Endothelial cell of umbilical vein (primary cell): ENCODE measurements at regions not wholly inside any gene's neighbourhood (a gene's known extent, or its start where the extent isn't known, plus 50 kb on each side); places are given as distances from the start of the nearest gene placed in this dataset.

Experiments
- BruUV-seq: library from RNA; stranded (reverse); fragments of 400-500 nt; replicated peaks from 2 replicates; lab custom pipeline; 2021; lab: Mats Ljungman, UMichigan
- CTCF ChIA-PET: fragments of 300-600, 350-600 bp; sonication (Branson Sonifier 250); formaldehyde crosslinking; loops from one replicate; lab custom pipeline; 2021; ENCODE audit warnings: antibody characterized with exemption, inconsistent platforms; lab: Charles Lee
- POLR2A ChIA-PET: fragments of 300-600, 350-600 bp; sonication (Branson Sonifier 250); formaldehyde crosslinking; loops from one replicate; lab custom pipeline; 2021; ENCODE audit warnings: antibody characterized with exemption, inconsistent platforms; lab: Charles Lee
- DNase-seq: peaks from one replicate; pipeline ENCODE4 v3.0.0-alpha.2; 2011; ENCODE audit warnings: low read depth, low spot score
- FAIRE-seq: peaks from 2 replicates; lab custom pipeline; 2011; peaks lifted over from hg19 to GRCh38; lab: Jason Lieb, UNC
- H2AFZ ChIP-seq: 2 replicates; pipeline ENCODE4 v1.6.0; 2012; ENCODE audit warnings: low read depth, low read length, control low read depth, inconsistent platforms
- H3K27ac ChIP-seq: 2 replicates; pipeline ENCODE4 v1.5.1; 2011; ENCODE audit warnings: low read depth, mild to moderate bottlenecking, control low read depth, low read length, moderate library complexity; ENCODE audit not compliant: insufficient read depth
- H3K27me3 ChIP-seq, 2 experiments: 2 replicates each; pipeline versions ENCODE4 v1.6.0 to v1.6.1; 2011; ENCODE audit warnings: low read length in 2 of 2, mixed read lengths in 1 of 2; ENCODE audit not compliant: control insufficient read depth in 2 of 2, insufficient read depth in 2 of 2
- H3K36me3 ChIP-seq, 2 experiments: 2 replicates in 1 of 2; 3 replicates in 1 of 2; pipeline ENCODE4 v1.5.1; 2011; ENCODE audit warnings: low read length in 2 of 2, mild to moderate bottlenecking in 1 of 2, moderate library complexity in 1 of 2; ENCODE audit not compliant: control insufficient read depth in 2 of 2, insufficient read depth in 2 of 2; ENCODE audit errors: extremely low read depth in 1 of 2
- H3K4me1 ChIP-seq: 3 replicates; pipeline ENCODE4 v1.5.1; 2011; ENCODE audit warnings: mild to moderate bottlenecking, low read length; ENCODE audit not compliant: control insufficient read depth, insufficient read depth; ENCODE audit errors: extremely low read depth
- H3K4me2 ChIP-seq: 2 replicates; pipeline ENCODE4 v1.6.1; 2011; ENCODE audit warnings: low read length, control low read depth, mixed read lengths; ENCODE audit not compliant: insufficient read depth
- H3K4me3 ChIP-seq, 3 experiments: fragments of 200-600 bp in 1 of 3; sonication (generic), shearing (Covaris generic) in 1 of 3; replicated peaks in 1 of 3; 2 replicates each; pipeline ENCODE4 v1.5.1; 2011 to 2016; ENCODE audit warnings: control low read depth in 3 of 3, low read length in 3 of 3, mild to moderate bottlenecking in 2 of 3, inconsistent platforms in 1 of 3, low read depth in 1 of 3, moderate library complexity in 1 of 3; ENCODE audit not compliant: insufficient read depth in 1 of 3
- H3K79me2 ChIP-seq: 2 replicates; pipeline ENCODE4 v1.6.0; 2012; ENCODE audit warnings: low read length, inconsistent platforms; ENCODE audit not compliant: control insufficient read depth, insufficient read depth
- H3K9ac ChIP-seq: replicated peaks from 2 replicates; pipeline ENCODE3; 2011; ENCODE audit warnings: low read length, control low read depth; ENCODE audit not compliant: insufficient read depth; ENCODE audit errors: extremely low read depth
- H3K9me1 ChIP-seq: replicated peaks from 3 replicates; pipeline ENCODE4 v1.6.0; 2011; ENCODE audit warnings: mild to moderate bottlenecking, low read length; ENCODE audit not compliant: control insufficient read depth, insufficient read depth; ENCODE audit errors: extremely low read depth
- H3K9me3 ChIP-seq: replicated peaks from 2 replicates; pipeline ENCODE4 v1.5.1; 2012; ENCODE audit warnings: low read length, inconsistent platforms; ENCODE audit not compliant: control insufficient read depth, insufficient read depth
- H4K20me1 ChIP-seq: replicated peaks from 2 replicates; pipeline ENCODE3; 2011; ENCODE audit warnings: mild to moderate bottlenecking, low read length; ENCODE audit not compliant: control insufficient read depth, insufficient read depth; ENCODE audit errors: extremely low read depth
- EZH2 ChIP-seq: IDR thresholded peaks from 2 replicates; pipeline ENCODE4 v1.6.1; 2012; ENCODE audit warnings: borderline replicate concordance, low read depth, mild to moderate bottlenecking, moderate library complexity, low read length, inconsistent platforms; ENCODE audit not compliant: severe bottlenecking
- FOS ChIP-seq: IDR thresholded peaks from 2 replicates; pipeline ENCODE4 v1.6.1; 2011; ENCODE audit warnings: mild to moderate bottlenecking, low read length, moderate library complexity, borderline replicate concordance; ENCODE audit not compliant: insufficient read depth
- GATA2 ChIP-seq: IDR thresholded peaks from 2 replicates; pipeline ENCODE4 v1.7.0; 2011; ENCODE audit warnings: low read depth, mild to moderate bottlenecking, moderate library complexity, mixed read lengths, low read length; ENCODE audit not compliant: insufficient read length, insufficient read depth
- JUN ChIP-seq: IDR thresholded peaks from 2 replicates; pipeline ENCODE4 v1.6.1; 2011; ENCODE audit warnings: borderline replicate concordance, low read depth; ENCODE audit not compliant: insufficient read length, insufficient read depth
- MYC ChIP-seq: IDR thresholded peaks from one replicate; pipeline ENCODE4 v1.6.1; 2011; ENCODE audit warnings: mild to moderate bottlenecking, low read depth, low read length
- POLR2A ChIP-seq: IDR thresholded peaks from 2 replicates; pipeline ENCODE4 v1.6.1; 2012; ENCODE audit warnings: low read depth, mild to moderate bottlenecking, control low read depth, low read length
- POLR2AphosphoS5 ChIP-seq: IDR thresholded peaks from 2 replicates; pipeline ENCODE4 v1.6.1; 2012; ENCODE audit warnings: low read depth, mild to moderate bottlenecking, control low read depth, low read length, moderate library complexity; ENCODE audit not compliant: insufficient read depth
- dilution Hi-C: fragments of 300-500 bp; cut with MboI; formaldehyde crosslinking; loops from one replicate; pipeline ENCODE4 v1.15.0; 2019; ENCODE audit warnings: low sequenced_read_pairs; ENCODE audit not compliant: extremely low pct_ligation_motif_present
- intact Hi-C: fragments of 100-400 bp; cut with micrococcal nuclease; formaldehyde crosslinking; loops from one replicate; pipeline ENCODE4 v1.10.0; 2022
- TF ChIP-seq, protein P1 (sequence below): IDR thresholded peaks from 2 replicates; pipeline ENCODE4 v1.6.1; 2011; ENCODE audit not compliant: insufficient read depth, insufficient read length
- TF ChIP-seq, protein P2 (sequence below), 2 donors: IDR thresholded peaks; 1 replicate in 1 of 2; 2 replicates in 1 of 2; pipeline ENCODE4 v1.5.1; 2011; ENCODE audit warnings: low read length in 2 of 2, mild to moderate bottlenecking in 2 of 2, moderate library complexity in 2 of 2, control low read depth in 1 of 2, inconsistent platforms in 1 of 2, low read depth in 1 of 2; ENCODE audit not compliant: insufficient read depth in 1 of 2; ENCODE audit errors: extremely low read depth in 1 of 2

DNA sequence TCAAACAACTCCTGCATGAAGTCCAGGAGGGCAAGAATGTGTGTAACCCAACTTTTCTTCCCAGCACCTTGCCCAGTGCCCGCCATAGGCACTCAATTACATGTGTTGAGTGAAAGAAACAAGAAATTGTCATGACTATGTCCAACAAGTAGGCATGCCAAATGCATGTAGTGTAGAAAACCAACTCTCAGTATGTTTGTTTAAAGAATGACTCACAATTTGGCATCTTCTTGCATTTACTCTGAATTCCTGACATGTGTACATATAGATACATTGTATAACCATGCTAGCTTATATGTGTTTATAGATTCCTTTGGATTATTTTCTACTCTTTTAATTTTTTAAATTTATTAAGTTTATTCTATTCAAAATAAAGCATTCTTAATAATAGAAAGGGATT is 305.0 kb downstream of the EFNB2 start:
- H4K20me1 ChIP-seq, result no peaks in the 10 kb centered on the region
- no peak overlapping the region for H3K4me3 ChIP-seq
- POLR2A ChIA-PET, result no interaction called here
- H3K4me2 ChIP-seq, result no peak overlapping the region
- no peaks in the 10 kb centered on the region for H3K27me3 ChIP-seq
- no peaks in the 10 kb centered on the region for H3K4me1 ChIP-seq
- H3K9me3 ChIP-seq, result no peaks in the 10 kb centered on the region
- H3K79me2 ChIP-seq, result no peaks in the 10 kb centered on the region
- dilution Hi-C loops, result no loop called here
- no peaks in the 10 kb centered on the region for H3K9me1 ChIP-seq
- H3K9ac ChIP-seq, result no peak overlapping the region
- DNase-seq (peak; percentile 36), FAIRE-seq (peak; percentile 66)
- CTCF ChIA-PET, result no interaction called here
- H3K27ac ChIP-seq, result no peak overlapping the region
- no peak overlapping the region for H2AFZ ChIP-seq
- TF ChIP-seq JUN, result no peak
- TF ChIP-seq, protein P1, sequence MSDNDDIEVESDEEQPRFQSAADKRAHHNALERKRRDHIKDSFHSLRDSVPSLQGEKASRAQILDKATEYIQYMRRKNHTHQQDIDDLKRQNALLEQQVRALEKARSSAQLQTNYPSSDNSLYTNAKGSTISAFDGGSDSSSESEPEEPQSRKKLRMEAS, result no peak
- TF ChIP-seq FOS, result peak; percentile 33
- no peak for TF ChIP-seq GATA2
- no peak for TF ChIP-seq MYC
- no peaks in the 10 kb centered on the region for H3K36me3 ChIP-seq
- intact Hi-C loops, result no loop called here
- BruUV-seq, result no TSS peak

DNA sequence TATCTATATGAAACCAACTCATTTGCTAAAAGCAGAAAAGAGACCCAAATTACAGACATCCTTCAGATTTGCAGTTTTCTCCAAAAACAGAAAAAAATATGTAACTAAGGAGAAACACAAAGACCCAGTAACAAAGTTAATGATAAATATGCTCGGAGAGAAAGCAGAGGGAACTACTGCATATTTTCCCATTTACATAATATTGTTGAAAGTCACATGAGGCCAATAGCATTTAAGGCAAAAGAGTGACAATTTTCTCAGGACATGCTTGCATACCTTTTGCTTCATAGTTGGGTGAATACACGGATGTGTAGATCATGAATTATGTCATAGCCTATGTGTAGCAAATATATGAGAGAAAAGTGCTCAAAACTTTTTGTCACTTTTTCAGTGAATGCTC is 310.3 kb downstream of the EFNB2 start:
- H3K9ac ChIP-seq, result no peak overlapping the region
- H3K27me3 ChIP-seq, result no peaks in the 10 kb centered on the region
- H2AFZ ChIP-seq, result no peak overlapping the region
- CTCF ChIA-PET, result no interaction called here
- no peaks in the 10 kb centered on the region for H3K79me2 ChIP-seq
- H3K4me1 ChIP-seq, result no peaks in the 10 kb centered on the region
- TF ChIP-seq MYC (no peak), POLR2AphosphoS5 (no peak), POLR2A (no peak), FOS (no peak), JUN (no peak), GATA2 (no peak), EZH2 (no peak)
- TF ChIP-seq, protein P2, sequence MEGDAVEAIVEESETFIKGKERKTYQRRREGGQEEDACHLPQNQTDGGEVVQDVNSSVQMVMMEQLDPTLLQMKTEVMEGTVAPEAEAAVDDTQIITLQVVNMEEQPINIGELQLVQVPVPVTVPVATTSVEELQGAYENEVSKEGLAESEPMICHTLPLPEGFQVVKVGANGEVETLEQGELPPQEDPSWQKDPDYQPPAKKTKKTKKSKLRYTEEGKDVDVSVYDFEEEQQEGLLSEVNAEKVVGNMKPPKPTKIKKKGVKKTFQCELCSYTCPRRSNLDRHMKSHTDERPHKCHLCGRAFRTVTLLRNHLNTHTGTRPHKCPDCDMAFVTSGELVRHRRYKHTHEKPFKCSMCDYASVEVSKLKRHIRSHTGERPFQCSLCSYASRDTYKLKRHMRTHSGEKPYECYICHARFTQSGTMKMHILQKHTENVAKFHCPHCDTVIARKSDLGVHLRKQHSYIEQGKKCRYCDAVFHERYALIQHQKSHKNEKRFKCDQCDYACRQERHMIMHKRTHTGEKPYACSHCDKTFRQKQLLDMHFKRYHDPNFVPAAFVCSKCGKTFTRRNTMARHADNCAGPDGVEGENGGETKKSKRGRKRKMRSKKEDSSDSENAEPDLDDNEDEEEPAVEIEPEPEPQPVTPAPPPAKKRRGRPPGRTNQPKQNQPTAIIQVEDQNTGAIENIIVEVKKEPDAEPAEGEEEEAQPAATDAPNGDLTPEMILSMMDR (IDR thresholded peaks at IDR 0.05; ENCODE audit: extremely low read depth in 1 of 2, insufficient read depth in 1 of 2, low read depth in 1 of 2, low read length in 2 of 2), result no peak
- TF ChIP-seq, protein P1, result no peak
- H4K20me1 ChIP-seq, result no peaks in the 10 kb centered on the region
- DNase-seq (no peak), FAIRE-seq (no peak)
- no peak overlapping the region for H3K27ac ChIP-seq
- dilution Hi-C loops, result no loop called here
- no peaks in the 10 kb centered on the region for H3K36me3 ChIP-seq
- BruUV-seq, result no TSS peak
- intact Hi-C loops, result no loop called here
- POLR2A ChIA-PET, result no interaction called here
- no peaks in the 10 kb centered on the region for H3K9me3 ChIP-seq
- no peaks in the 10 kb centered on the region for H3K9me1 ChIP-seq
- H3K4me3 ChIP-seq, result no peak overlapping the region
- H3K4me2 ChIP-seq, result no peak overlapping the region
